ENCODE measurements at regions not wholly inside any gene's neighbourhood (a gene's known extent, or its start where the extent isn't known, plus 50 kb on each side); places are given as distances from the start of the nearest gene placed in this dataset.

DNA sequence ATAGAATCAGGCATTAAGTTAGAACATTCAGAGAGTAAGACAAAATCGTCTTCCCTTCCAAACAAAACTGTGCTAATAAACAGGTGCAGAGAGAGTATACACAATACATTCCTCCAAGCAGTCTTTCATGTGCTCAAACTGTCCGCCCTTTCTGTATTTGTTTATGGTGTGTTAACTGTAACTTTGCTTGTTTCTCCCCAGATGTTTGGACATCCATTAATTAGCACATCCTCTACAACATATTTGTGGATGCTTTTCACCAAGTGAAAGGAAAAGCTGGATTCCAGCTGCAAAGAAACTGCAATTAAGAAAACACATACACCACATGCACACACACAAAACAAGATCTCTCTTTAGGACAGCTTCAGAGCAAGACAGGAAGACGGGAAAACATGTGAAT is 912.6 kb downstream of the NTRK3 start:
- Histone ChIP-seq H3K9ac (no peak overlapping the region), H2AFZ (replicated peaks) (peak overlapping the region; percentile 17), H3K4me2 (no peak overlapping the region), H3K27ac (no peak overlapping the region), H3K4me1 (no peaks in the 10 kb centered on the region), H3K36me3 (no peaks in the 10 kb centered on the region), H3F3A (ENCODE audit: low read depth) (no peaks in the 10 kb centered on the region), H3K4me3 (no peak overlapping the region), H4K20me1 (ENCODE audit: low read depth) (no peaks in the 10 kb centered on the region), H3K27me3 (no peaks in the 10 kb centered on the region), H3K9me3 (ENCODE audit: low read depth) (no peaks in the 10 kb centered on the region), H3K79me2 (ENCODE audit: low read depth) (no peaks in the 10 kb centered on the region)
- Mint-ChIP-seq H3K9me3 (no peaks in the 10 kb centered on the region), H3K4me1 (peaks cover 2% of the 10 kb centered on the region), H3K27me3 (ENCODE audit: insufficient read depth, low read depth) (no peaks in the 10 kb centered on the region), H3K36me3 (no peaks in the 10 kb centered on the region), H3K4me3 (no peak overlapping the region), H3K27ac (no peak overlapping the region)
- no peak for TF ChIP-seq EZH2phosphoT487 (IDR thresholded peaks at IDR 0.05)
- no peak for TF ChIP-seq EZH2 (IDR thresholded peaks at IDR 0.05)
- TF ChIP-seq, protein P1, sequence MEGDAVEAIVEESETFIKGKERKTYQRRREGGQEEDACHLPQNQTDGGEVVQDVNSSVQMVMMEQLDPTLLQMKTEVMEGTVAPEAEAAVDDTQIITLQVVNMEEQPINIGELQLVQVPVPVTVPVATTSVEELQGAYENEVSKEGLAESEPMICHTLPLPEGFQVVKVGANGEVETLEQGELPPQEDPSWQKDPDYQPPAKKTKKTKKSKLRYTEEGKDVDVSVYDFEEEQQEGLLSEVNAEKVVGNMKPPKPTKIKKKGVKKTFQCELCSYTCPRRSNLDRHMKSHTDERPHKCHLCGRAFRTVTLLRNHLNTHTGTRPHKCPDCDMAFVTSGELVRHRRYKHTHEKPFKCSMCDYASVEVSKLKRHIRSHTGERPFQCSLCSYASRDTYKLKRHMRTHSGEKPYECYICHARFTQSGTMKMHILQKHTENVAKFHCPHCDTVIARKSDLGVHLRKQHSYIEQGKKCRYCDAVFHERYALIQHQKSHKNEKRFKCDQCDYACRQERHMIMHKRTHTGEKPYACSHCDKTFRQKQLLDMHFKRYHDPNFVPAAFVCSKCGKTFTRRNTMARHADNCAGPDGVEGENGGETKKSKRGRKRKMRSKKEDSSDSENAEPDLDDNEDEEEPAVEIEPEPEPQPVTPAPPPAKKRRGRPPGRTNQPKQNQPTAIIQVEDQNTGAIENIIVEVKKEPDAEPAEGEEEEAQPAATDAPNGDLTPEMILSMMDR (IDR thresholded peaks at IDR 0.05), result no peak
- no peak for DNase-seq (ENCODE audit: low spot score)

DNA sequence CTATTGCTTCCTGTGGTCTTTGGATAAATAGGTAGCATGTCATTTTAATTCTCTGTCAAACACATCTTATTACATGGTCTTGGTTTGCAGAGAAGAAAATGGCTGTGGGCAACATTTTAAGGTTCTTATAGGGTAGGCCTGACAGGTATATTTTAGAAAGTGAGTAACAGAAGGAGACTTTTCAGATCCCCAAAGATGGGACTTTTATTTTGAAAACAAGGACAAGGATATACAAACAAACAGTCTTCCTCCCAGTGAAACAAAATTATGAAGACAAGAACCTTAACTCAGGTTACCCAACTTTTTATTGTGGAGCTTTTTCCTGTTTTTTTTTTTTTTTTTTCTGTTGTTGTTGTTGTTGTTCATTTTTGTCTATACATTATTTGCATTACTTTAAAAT is 916.2 kb downstream of the NTRK3 start:
- H3K9ac ChIP-seq, result no peak overlapping the region
- no peak overlapping the region for H3K4me3 Mint-ChIP-seq
- no peaks in the 10 kb centered on the region for H4K20me1 ChIP-seq (ENCODE audit: low read depth)

DNA sequence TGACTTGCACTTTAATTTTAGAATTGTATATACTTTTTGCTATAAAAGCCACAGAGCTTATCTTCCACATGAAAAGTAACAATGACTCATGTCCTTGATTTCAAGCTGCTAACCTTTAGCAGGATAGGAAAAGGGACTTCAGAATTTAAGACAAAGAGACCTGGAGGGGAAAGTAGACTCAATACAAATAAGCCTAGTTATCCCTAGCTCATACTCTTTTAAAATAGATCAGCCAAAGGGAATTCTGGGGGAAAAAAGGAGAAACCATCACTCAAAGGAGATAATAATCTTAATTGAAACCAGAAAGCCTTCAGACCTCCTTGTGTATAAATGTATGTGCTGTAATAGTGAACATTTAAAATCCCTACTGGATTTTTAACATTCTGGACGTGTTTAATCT is 930.3 kb downstream of the NTRK3 start:
- H3K27ac Mint-ChIP-seq, result no peak overlapping the region
- Histone ChIP-seq H3F3A (ENCODE audit: low read depth) (no peaks in the 10 kb centered on the region), H4K20me1 (ENCODE audit: low read depth) (no peaks in the 10 kb centered on the region), H3K4me1 (no peaks in the 10 kb centered on the region), H2AFZ (replicated peaks) (no peak overlapping the region), H3K4me2 (no peak overlapping the region), H3K9ac (no peak overlapping the region), H3K27me3 (no peaks in the 10 kb centered on the region), H3K79me2 (ENCODE audit: low read depth) (no peaks in the 10 kb centered on the region), H3K4me3 (no peak overlapping the region), H3K36me3 (no peaks in the 10 kb centered on the region), H3K27ac (no peak overlapping the region), H3K9me3 (ENCODE audit: low read depth) (no peaks in the 10 kb centered on the region)
- H3K9me3 Mint-ChIP-seq, result peaks cover 4% of the 10 kb centered on the region
- no peaks in the 10 kb centered on the region for H3K36me3 Mint-ChIP-seq
- H3K4me1 Mint-ChIP-seq, result no peaks in the 10 kb centered on the region
- no peak overlapping the region for H3K4me3 Mint-ChIP-seq
- H3K27me3 Mint-ChIP-seq (ENCODE audit: insufficient read depth, low read depth), result no peaks in the 10 kb centered on the region
- TF ChIP-seq EZH2phosphoT487 (IDR thresholded peaks at IDR 0.05), result no peak
- TF ChIP-seq, protein P1 (IDR thresholded peaks at IDR 0.05), result no peak
- TF ChIP-seq EZH2 (IDR thresholded peaks at IDR 0.05), result no peak
- no peak for DNase-seq (ENCODE audit: low spot score)

More for the DNA sequence above, 916.2 kb downstream of the NTRK3 start:
- DNase-seq (ENCODE audit: low spot score), result no peak
- Histone ChIP-seq H3K79me2 (ENCODE audit: low read depth) (no peaks in the 10 kb centered on the region), H3K4me3 (no peak overlapping the region), H3K4me2 (no peak overlapping the region), H3K9me3 (ENCODE audit: low read depth) (no peaks in the 10 kb centered on the region), H2AFZ (replicated peaks) (no peak overlapping the region), H3F3A (ENCODE audit: low read depth) (no peaks in the 10 kb centered on the region), H3K27ac (no peak overlapping the region), H3K27me3 (no peaks in the 10 kb centered on the region), H3K4me1 (no peaks in the 10 kb centered on the region), H3K36me3 (no peaks in the 10 kb centered on the region)
- Mint-ChIP-seq H3K27ac (no peak overlapping the region), H3K27me3 (ENCODE audit: insufficient read depth, low read depth) (no peaks in the 10 kb centered on the region), H3K36me3 (no peaks in the 10 kb centered on the region), H3K4me1 (no peaks in the 10 kb centered on the region), H3K9me3 (no peaks in the 10 kb centered on the region)
- TF ChIP-seq EZH2phosphoT487 (IDR thresholded peaks at IDR 0.05), result no peak
- TF ChIP-seq, protein P1 (IDR thresholded peaks at IDR 0.05), result no peak
- TF ChIP-seq EZH2 (IDR thresholded peaks at IDR 0.05), result no peak

All from neural progenitor cell (in vitro differentiated cells).